GM19025 (cell line): ENCODE measurements at regions not wholly inside any gene's neighbourhood (a gene's known extent, or its start where the extent isn't known, plus 50 kb on each side); places are given as distances from the start of the nearest gene placed in this dataset.

Experiments
- ATAC-seq: cut with Tn5 transposase; IDR thresholded peaks from one replicate; pipeline ENCODE4 v1.9.1; 2021; ENCODE audit warnings: mild to moderate bottlenecking, low read depth, moderate library complexity; ENCODE audit not compliant: unreplicated experiment

- ATAC-seq = no peak
Observed at GRCh38 chr1:209038316-209038715, 545.2 kb upstream of the CAMK1G start.

- no peak for ATAC-seq
Observed at GRCh38 chr1:209038735-209039134, 544.8 kb upstream of the CAMK1G start.

GRCh38 chr1:209040351-209040750, 543.2 kb upstream of the CAMK1G start:
- no peak for ATAC-seq

DNA sequence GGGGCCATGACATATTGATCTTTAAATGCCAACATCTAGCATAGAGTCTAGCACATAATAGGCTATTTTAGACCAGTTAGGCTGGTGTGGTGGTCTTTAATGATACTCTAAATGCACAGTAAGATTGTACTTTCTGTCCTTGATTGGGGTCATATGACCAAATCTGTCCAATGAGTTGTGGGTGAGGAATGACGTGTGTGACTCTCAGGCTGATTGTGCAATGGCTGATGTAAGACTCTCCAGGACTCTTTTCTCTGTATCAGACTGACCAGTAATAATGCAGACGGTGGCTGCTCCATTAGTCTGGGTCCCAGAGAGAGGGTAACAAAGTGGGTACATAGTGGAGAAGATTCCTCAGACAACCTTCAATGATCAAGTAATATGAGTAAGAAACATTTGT, 541.6 kb upstream of the CAMK1G start:
- no peak for ATAC-seq

DNA sequence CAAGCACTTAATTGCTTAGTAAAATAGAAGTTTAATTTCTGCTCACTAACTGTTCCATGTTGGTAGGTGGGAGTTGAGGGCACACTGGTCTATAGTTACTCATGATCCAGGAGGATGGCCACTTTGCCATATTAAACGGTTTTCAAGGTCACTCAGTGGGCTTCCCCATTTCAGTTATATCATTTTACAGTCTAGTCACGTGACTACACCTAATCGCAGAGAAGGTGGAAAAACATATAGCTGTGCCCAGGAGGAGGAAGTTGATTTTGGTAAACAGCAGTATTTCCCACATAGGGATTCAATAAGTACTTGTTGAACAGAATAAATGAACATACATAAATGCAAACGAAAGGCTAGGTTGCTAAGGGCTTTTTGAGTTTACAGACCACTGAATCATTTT, 541.1 kb upstream of the CAMK1G start:
- ATAC-seq = no peak

- no peak for ATAC-seq
Observed at GRCh38 chr1:209045331-209046057, 538.0 kb upstream of the CAMK1G start.

DNA sequence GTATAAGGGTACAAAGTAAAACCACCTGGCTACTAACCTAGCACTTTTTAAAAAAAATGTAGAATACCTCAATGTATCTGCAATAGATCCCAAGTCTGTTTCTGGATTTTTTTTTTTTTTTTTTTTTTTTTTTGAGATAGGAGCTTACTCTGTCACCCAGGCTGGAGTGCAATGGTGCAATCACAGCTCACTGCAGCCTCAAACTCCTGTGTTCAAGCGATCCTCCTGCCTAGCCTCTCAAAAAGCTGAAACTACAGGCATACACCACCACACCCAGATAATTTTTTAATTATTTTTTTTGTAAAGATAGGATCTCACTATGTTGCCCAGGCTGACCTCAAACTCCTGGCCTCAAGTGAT, 537.5 kb upstream of the CAMK1G start:
- no peak for ATAC-seq

DNA sequence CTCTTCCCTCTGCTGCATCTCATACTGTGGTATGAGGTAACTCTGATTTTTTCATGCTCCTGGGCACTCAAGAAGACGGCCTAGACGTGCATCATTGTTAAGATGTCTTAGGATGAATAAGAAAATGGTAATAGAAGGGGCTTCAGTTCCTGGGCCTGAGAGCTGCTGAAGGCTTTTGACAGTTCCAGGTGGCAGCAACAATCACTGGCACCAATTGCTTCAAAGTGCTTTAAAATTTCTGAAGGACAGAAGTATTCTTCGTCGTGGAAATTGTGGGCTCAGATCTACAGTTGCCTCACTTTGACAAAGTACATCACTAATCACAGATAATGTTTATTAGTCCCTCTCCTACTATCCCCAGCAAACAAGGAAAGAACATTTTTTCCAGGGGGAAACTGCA, 536.6 kb upstream of the CAMK1G start:
- ATAC-seq = no peak

- no peak for ATAC-seq
Observed at GRCh38 chr1:209048941-209049669, 534.4 kb upstream of the CAMK1G start.

DNA sequence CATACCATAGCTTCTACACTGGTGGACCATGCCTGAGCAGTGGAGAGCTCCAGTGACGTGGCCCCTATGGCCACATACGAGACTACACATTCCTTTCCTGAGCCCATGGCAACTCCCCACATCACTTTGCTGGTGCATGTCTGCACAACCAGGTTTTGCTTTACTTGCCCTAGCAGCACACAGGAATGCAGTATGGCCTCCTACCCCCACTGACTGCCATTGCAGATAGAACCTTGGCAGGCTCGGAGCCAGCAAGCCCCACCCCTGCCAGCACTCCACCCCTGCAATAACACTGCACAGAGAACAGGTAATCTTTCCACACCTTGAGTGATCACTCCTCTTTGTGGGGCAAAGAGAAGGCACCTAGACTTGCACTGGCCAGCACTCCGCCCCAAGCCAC, 531.9 kb upstream of the CAMK1G start:
- ATAC-seq = no peak

- no peak for ATAC-seq
Observed at GRCh38 chr1:209053587-209053986, 529.9 kb upstream of the CAMK1G start.

GRCh38 chr1:209057083-209057482, 526.4 kb upstream of the CAMK1G start:
- ATAC-seq = no peak

DNA sequence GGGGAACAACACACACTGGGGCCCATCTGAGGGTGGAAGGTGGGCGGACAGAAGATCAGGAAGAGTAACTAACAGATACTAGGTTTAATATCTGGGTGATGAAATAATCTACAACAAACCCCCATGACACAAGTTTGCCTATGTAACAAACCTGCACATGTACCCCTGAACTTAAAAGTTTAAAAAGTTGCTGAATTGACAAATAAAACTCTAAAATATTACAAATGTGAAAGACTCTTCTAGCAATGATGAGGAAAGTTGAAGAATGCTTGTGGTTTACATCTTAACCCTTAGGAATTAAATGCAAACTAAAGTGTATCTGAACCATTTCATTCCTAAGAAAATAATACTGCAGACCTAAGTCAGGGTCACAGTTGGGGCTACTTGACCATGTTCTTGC, 525.6 kb upstream of the CAMK1G start:
- no peak for ATAC-seq

GRCh38 chr1:209059376-209059775, 524.1 kb upstream of the CAMK1G start:
- no peak for ATAC-seq

GRCh38 chr1:209059981-209060380, 523.5 kb upstream of the CAMK1G start:
- ATAC-seq = no peak

DNA sequence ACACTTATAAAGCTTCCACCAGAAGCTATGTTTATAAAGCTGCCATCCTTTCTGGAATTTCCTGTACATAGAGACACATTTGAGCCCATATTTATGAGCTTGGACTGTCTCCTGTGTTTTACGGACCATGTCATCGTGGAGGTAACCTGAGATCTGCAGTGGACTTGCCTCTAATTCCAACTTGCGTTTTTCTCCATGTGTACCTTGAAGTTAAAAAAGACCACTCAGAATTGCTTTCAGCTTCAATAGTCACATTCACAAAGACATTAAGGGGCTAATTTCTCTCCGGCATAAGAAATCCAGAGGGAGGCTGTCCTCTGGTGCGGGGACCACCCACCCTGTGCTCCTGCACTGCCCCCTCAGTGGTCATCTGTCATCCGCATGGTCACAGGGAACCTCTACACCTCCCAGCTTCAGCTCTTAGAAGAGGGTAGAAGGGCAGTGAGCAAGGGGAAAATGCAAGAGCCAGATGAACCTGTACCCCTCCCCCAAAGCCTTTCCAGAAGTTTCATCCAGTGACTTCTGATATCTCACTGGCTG, 521.4 kb upstream of the CAMK1G start:
- ATAC-seq = no peak

DNA sequence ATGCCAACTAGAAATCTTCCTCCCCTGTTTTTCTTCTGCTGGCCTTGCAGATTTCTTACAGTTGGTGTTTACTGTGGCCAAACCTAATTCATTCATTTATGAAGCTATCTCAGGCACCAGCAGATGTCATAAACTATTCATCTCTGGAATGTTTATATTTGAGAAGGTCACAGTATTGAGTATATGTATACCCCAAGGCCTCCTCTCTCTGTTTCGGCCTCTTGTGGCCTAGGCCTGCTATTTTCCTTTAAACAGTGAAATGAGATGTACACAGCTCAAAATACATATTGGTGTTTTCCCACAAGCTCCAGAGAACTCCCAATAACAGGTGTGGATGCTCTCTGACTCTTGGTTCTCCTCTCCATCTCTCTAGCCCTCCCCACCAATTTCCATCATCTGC, 520.7 kb upstream of the CAMK1G start:
- peak; percentile 58 for ATAC-seq

- ATAC-seq = no peak
Observed at GRCh38 chr1:209063767-209064659, 519.5 kb upstream of the CAMK1G start.

- no peak for ATAC-seq
Observed at GRCh38 chr1:209064850-209065706, 518.4 kb upstream of the CAMK1G start.

DNA sequence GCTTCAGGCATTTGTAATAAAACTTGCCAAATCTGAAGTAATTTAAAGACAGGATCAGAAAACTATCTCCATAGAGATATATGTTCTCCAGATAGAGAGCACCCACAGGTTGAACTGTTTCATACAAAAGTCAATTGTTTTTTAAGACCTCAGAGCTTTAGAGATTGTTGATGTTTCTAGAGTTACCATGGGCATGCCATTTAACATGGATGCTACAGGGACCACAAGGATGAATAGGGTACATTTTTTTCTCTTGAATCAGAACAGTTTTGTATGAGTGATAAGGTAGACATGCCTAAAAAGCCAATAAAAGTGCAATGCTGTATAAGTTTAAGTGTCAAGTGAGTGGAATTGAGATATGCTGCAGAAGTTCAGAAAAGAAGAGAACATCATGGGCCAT, 511.0 kb upstream of the CAMK1G start:
- no peak for ATAC-seq
